ENCODE measurements at regions not wholly inside any gene's neighbourhood (a gene's known extent, or its start where the extent isn't known, plus 50 kb on each side); places are given as distances from the start of the nearest gene placed in this dataset.

- H3K27ac ChIP-seq = no peak overlapping the region
- TF ChIP-seq ZFX (IDR thresholded peaks at IDR 0.05) (no peak), CTCF (conservative IDR thresholded peaks at IDR 0.05) (no peak)
Observed at GRCh38 chr6:145360865-145361264, 374.5 kb downstream of the EPM2A start.

- TF ChIP-seq ZFX (IDR thresholded peaks at IDR 0.05) (no peak), CTCF (conservative IDR thresholded peaks at IDR 0.05) (no peak)
- H3K27ac ChIP-seq = no peak overlapping the region
Observed at GRCh38 chr6:145367149-145367548, 368.2 kb downstream of the EPM2A start.

- no peak overlapping the region for H3K27ac ChIP-seq
- TF ChIP-seq ZFX (IDR thresholded peaks at IDR 0.05) (no peak), CTCF (conservative IDR thresholded peaks at IDR 0.05) (no peak)
Observed at GRCh38 chr6:145368075-145368474, 367.2 kb downstream of the EPM2A start.

GRCh38 chr6:145370559-145370958, 364.8 kb downstream of the EPM2A start:
- H3K27ac ChIP-seq = no peak overlapping the region
- TF ChIP-seq CTCF (conservative IDR thresholded peaks at IDR 0.05) (no peak), ZFX (IDR thresholded peaks at IDR 0.05) (no peak)

- no peak for TF ChIP-seq CTCF (conservative IDR thresholded peaks at IDR 0.05)
- TF ChIP-seq ZFX (IDR thresholded peaks at IDR 0.05) = no peak
- H3K27ac ChIP-seq = no peak overlapping the region
Observed at GRCh38 chr6:145372671-145373151, 362.6 kb downstream of the EPM2A start.

GRCh38 chr6:145373826-145374225, 361.5 kb downstream of the EPM2A start:
- H3K27ac ChIP-seq = no peak overlapping the region
- no peak for TF ChIP-seq ZFX (IDR thresholded peaks at IDR 0.05)
- no peak for TF ChIP-seq CTCF (conservative IDR thresholded peaks at IDR 0.05)

GRCh38 chr6:145374570-145374969, 360.8 kb downstream of the EPM2A start:
- no peak for TF ChIP-seq ZFX (IDR thresholded peaks at IDR 0.05)
- TF ChIP-seq CTCF (conservative IDR thresholded peaks at IDR 0.05) = no peak
- no peak overlapping the region for H3K27ac ChIP-seq

All from C4-2B (cell line).